Neural crest cell (in vitro differentiated cells): ENCODE measurements at regions not wholly inside any gene's neighbourhood (a gene's known extent, or its start where the extent isn't known, plus 50 kb on each side); places are given as distances from the start of the nearest gene placed in this dataset.
A peak's percentile ranks its signal among the peaks of the same experiment; 100 is the strongest.

Experiments used
- DNase-seq: peaks from one replicate; pipeline ENCODE4 v3.0.0; 2021; ENCODE audit warnings: low read depth, mixed read lengths, low spot score
- H3K27ac Mint-ChIP-seq: one replicate; pipeline ENCODE4 v1.8.0; 2021; ENCODE audit warnings: mild to moderate bottlenecking, mixed read lengths; ENCODE audit not compliant: unreplicated experiment
- H3K27me3 Mint-ChIP-seq: 2 replicates; pipeline ENCODE4 v1.8.0; 2021; ENCODE audit warnings: low read depth, mild to moderate bottlenecking, mixed read lengths
- H3K36me3 Mint-ChIP-seq: 2 replicates; pipeline ENCODE4 v1.8.0; 2021; ENCODE audit warnings: low read depth, mild to moderate bottlenecking, mixed read lengths
- H3K4me1 Mint-ChIP-seq: 2 replicates; pipeline ENCODE4 v1.8.0; 2021; ENCODE audit warnings: mixed read lengths
- H3K4me3 Mint-ChIP-seq: one replicate; pipeline ENCODE4 v1.8.0; 2021; ENCODE audit warnings: mild to moderate bottlenecking, mixed read lengths
- H3K9me3 Mint-ChIP-seq: 2 replicates; pipeline ENCODE4 v1.8.0; 2021; ENCODE audit warnings: mixed read lengths
- TF ChIP-seq, protein P1 (sequence below): fragments of 200-600 bp; sonication (generic); conservative IDR thresholded peaks from 2 replicates; pipeline ENCODE4 v1.5.0; 2021; ENCODE audit warnings: antibody characterized with exemption, mild to moderate bottlenecking

DNA sequence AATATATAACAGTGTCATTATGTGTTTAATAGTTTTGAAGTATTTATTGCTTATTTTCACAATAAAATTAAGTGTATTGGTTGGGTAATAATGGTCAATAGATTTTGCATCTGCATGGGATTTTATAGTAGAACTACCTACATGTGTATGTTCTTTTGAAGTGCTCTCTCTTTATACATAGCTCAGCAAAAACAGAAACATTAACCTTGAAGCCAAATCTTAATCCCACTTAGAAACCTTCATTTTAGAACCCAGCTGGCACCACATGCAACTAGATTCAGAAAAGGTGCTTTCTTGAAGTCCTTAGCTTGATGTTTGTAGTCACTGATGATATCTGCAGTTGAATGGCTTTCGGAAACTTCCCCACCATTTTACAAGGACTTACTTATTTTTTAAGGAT, 146.9 kb upstream of the IL12A start:
- TF ChIP-seq, protein P1, sequence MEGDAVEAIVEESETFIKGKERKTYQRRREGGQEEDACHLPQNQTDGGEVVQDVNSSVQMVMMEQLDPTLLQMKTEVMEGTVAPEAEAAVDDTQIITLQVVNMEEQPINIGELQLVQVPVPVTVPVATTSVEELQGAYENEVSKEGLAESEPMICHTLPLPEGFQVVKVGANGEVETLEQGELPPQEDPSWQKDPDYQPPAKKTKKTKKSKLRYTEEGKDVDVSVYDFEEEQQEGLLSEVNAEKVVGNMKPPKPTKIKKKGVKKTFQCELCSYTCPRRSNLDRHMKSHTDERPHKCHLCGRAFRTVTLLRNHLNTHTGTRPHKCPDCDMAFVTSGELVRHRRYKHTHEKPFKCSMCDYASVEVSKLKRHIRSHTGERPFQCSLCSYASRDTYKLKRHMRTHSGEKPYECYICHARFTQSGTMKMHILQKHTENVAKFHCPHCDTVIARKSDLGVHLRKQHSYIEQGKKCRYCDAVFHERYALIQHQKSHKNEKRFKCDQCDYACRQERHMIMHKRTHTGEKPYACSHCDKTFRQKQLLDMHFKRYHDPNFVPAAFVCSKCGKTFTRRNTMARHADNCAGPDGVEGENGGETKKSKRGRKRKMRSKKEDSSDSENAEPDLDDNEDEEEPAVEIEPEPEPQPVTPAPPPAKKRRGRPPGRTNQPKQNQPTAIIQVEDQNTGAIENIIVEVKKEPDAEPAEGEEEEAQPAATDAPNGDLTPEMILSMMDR, result no peak
- DNase-seq, result no peak
- H3K4me3 Mint-ChIP-seq, result peak overlapping the region; percentile 95
- H3K27me3 Mint-ChIP-seq, result no peaks in the 10 kb centered on the region
- no peak overlapping the region for H3K27ac Mint-ChIP-seq
- no peaks in the 10 kb centered on the region for H3K9me3 Mint-ChIP-seq
- H3K4me1 Mint-ChIP-seq, result peaks cover 79% of the 10 kb centered on the region
- H3K36me3 Mint-ChIP-seq, result peaks cover 2% of the 10 kb centered on the region

- peak overlapping the region; percentile 80 for H3K4me3 Mint-ChIP-seq
- TF ChIP-seq, protein P1, result no peak
- H3K4me1 Mint-ChIP-seq, result peaks cover 72% of the 10 kb centered on the region
- no peaks in the 10 kb centered on the region for H3K27me3 Mint-ChIP-seq
- H3K27ac Mint-ChIP-seq, result peak overlapping the region; percentile 86
- H3K9me3 Mint-ChIP-seq, result peaks cover 2% of the 10 kb centered on the region
- DNase-seq, result no peak
- peaks cover 14% of the 10 kb centered on the region for H3K36me3 Mint-ChIP-seq
Observed at GRCh38 chr3:159843840-159844730, 144.6 kb upstream of the IL12A start.

GRCh38 chr3:159844801-159845261, 143.8 kb upstream of the IL12A start:
- Mint-ChIP-seq H3K4me1 (peaks cover 72% of the 10 kb centered on the region), H3K36me3 (peaks cover 14% of the 10 kb centered on the region), H3K27me3 (no peaks in the 10 kb centered on the region), H3K27ac (peak overlapping the region; percentile 86), H3K9me3 (peaks cover 2% of the 10 kb centered on the region), H3K4me3 (peak overlapping the region; percentile 80)
- DNase-seq, result no peak
- TF ChIP-seq, protein P1, result no peak

DNA sequence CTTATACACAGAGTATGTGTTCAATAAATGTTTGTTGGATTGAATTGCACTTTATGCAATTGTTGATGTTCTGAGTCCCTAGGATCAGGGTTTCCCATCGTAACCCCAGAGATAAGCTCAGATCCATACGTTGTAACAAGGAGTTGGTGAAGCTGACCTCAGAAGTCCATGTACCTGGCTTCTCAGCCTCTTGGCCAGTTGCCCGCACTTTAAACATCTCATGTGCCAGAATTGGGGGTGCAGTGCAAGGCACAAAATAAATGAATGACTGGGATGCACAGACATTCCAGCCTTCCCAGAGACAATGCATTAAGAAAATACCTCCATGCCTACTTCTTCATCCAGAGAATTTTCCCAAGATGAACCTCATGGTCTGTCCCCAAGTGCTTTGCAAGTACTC, 142.9 kb upstream of the IL12A start:
- peaks cover 14% of the 10 kb centered on the region for H3K36me3 Mint-ChIP-seq
- H3K4me1 Mint-ChIP-seq, result peaks cover 72% of the 10 kb centered on the region
- H3K4me3 Mint-ChIP-seq, result no peak overlapping the region
- TF ChIP-seq, protein P1, result no peak
- no peak for DNase-seq
- no peak overlapping the region for H3K27ac Mint-ChIP-seq
- no peaks in the 10 kb centered on the region for H3K27me3 Mint-ChIP-seq
- H3K9me3 Mint-ChIP-seq, result peaks cover 2% of the 10 kb centered on the region

GRCh38 chr3:159846255-159846654, 142.4 kb upstream of the IL12A start:
- TF ChIP-seq, protein P1, result no peak

More at GRCh38 chr3:159846255-159846654, 142.4 kb upstream of the IL12A start:
- Mint-ChIP-seq H3K27me3 (no peaks in the 10 kb centered on the region), H3K27ac (no peak overlapping the region), H3K4me1 (peaks cover 72% of the 10 kb centered on the region), H3K4me3 (no peak overlapping the region), H3K36me3 (peaks cover 14% of the 10 kb centered on the region), H3K9me3 (peaks cover 2% of the 10 kb centered on the region)
- no peak for DNase-seq
